Neural cell (in vitro differentiated cells): ENCODE measurements at regions not wholly inside any gene's neighbourhood (a gene's known extent, or its start where the extent isn't known, plus 50 kb on each side); places are given as distances from the start of the nearest gene placed in this dataset.

Experiments used
- H2AFZ ChIP-seq: fragments of 200-600, 300-800 bp; sonication (generic), shearing (Covaris generic); 2 replicates; pipeline ENCODE4 v1.6.0; 2014; ENCODE audit warnings: low read depth, mild to moderate bottlenecking, antibody characterized with exemption, low read length, moderate library complexity
- H3F3A ChIP-seq: fragments of 200-600 bp; shearing (Covaris generic); 2 replicates; pipeline ENCODE4 v1.6.1; 2016; ENCODE audit warnings: mild to moderate bottlenecking, moderate library complexity, mixed read lengths, antibody characterized with exemption, low read length; ENCODE audit not compliant: insufficient read depth, poor library complexity, severe bottlenecking
- H3K27ac ChIP-seq: fragments of 200-600, 300-800 bp; sonication (generic), shearing (Covaris generic); 2 replicates; pipeline ENCODE4 v1.5.1; 2014; ENCODE audit warnings: mild to moderate bottlenecking, low read length, moderate library complexity
- H3K27me3 ChIP-seq: fragments of 300-800, 200-600 bp; sonication (generic), shearing (Covaris generic); 2 replicates; pipeline ENCODE4 v1.6.0; 2014; ENCODE audit warnings: mild to moderate bottlenecking, low read depth, low read length, moderate library complexity; ENCODE audit not compliant: insufficient read depth
- H3K36me3 ChIP-seq: fragments of 300-800, 200-600 bp; sonication (generic), shearing (Covaris generic); 2 replicates; pipeline ENCODE4 v1.5.1; 2014; ENCODE audit warnings: mild to moderate bottlenecking, antibody characterized with exemption, low read length, moderate library complexity; ENCODE audit not compliant: insufficient read depth
- H3K4me2 ChIP-seq: fragments of 300-800, 200-600 bp; sonication (generic), shearing (Covaris generic); 2 replicates; pipeline ENCODE4 v1.6.0; 2014; ENCODE audit warnings: mild to moderate bottlenecking, low read length
- H3K4me3 ChIP-seq: fragments of 300-800, 200-600 bp; sonication (generic), shearing (Covaris generic); 2 replicates; pipeline ENCODE4 v1.5.1; 2014; ENCODE audit warnings: mild to moderate bottlenecking, low read length, moderate library complexity
- H3K79me2 ChIP-seq: fragments of 200-600 bp; shearing (Covaris generic); replicated peaks from 2 replicates; pipeline ENCODE4 v1.6.0; 2014; ENCODE audit warnings: mild to moderate bottlenecking, low read length, moderate library complexity; ENCODE audit not compliant: insufficient read depth
- H3K9ac ChIP-seq: fragments of 300-800, 200-600 bp; sonication (generic), shearing (Covaris generic); 2 replicates; pipeline ENCODE4 v1.6.1; 2016; ENCODE audit warnings: mild to moderate bottlenecking, low read length, mixed read lengths
- H3K9me2 ChIP-seq: fragments of 200-600 bp; shearing (Covaris generic); 2 replicates; pipeline ENCODE4 v1.6.1; 2016; ENCODE audit warnings: mild to moderate bottlenecking, low read length, mixed read lengths; ENCODE audit not compliant: insufficient read depth
- H3K9me3 ChIP-seq: fragments of 200-600, 300-800 bp; sonication (generic), shearing (Covaris generic); 2 replicates; pipeline ENCODE4 v1.6.1; 2016; ENCODE audit warnings: mild to moderate bottlenecking, mixed run types, low read length, moderate library complexity, mixed read lengths
- H4K20me1 ChIP-seq: fragments of 200-600 bp; shearing (Covaris generic); 2 replicates; pipeline ENCODE4 v1.6.1; 2016; ENCODE audit warnings: mild to moderate bottlenecking, mixed run types; ENCODE audit not compliant: insufficient read depth
- EP300 ChIP-seq: fragments of 450-650 bp; conservative IDR thresholded peaks from 2 replicates; pipeline ENCODE4 v1.6.1; 2014; ENCODE audit warnings: antibody characterized with exemption, mild to moderate bottlenecking, moderate library complexity; ENCODE audit not compliant: poor library complexity, severe bottlenecking
- EZH2 ChIP-seq: fragments of 200-600, 300-800 bp; shearing (Covaris generic), sonication (generic); IDR thresholded peaks from 2 replicates; pipeline ENCODE4 v1.6.1; 2014; ENCODE audit warnings: antibody characterized with exemption, low read length, borderline replicate concordance, mild to moderate bottlenecking; ENCODE audit not compliant: insufficient read depth, poor library complexity, severe bottlenecking
- MXI1 ChIP-seq: fragments of 450-650 bp; conservative IDR thresholded peaks from 2 replicates; pipeline ENCODE4 v1.6.1; 2014; ENCODE audit warnings: antibody characterized with exemption, mild to moderate bottlenecking; ENCODE audit not compliant: poor library complexity, severe bottlenecking
- POLR2AphosphoS5 ChIP-seq: IDR thresholded peaks from 2 replicates; pipeline ENCODE4 v1.6.1; 2012
- RAD21 ChIP-seq: fragments of 450-650 bp; conservative IDR thresholded peaks from 2 replicates; pipeline ENCODE4 v1.6.1; 2014; ENCODE audit warnings: antibody characterized with exemption, mild to moderate bottlenecking, moderate library complexity
- SMC3 ChIP-seq: fragments of 450-650 bp; conservative IDR thresholded peaks from 2 replicates; pipeline ENCODE4 v1.6.1; 2014; ENCODE audit warnings: antibody characterized with exemption, mild to moderate bottlenecking, moderate library complexity; ENCODE audit not compliant: poor library complexity
- TAF1 ChIP-seq: IDR thresholded peaks from 2 replicates; pipeline ENCODE4 v1.6.1; 2012; ENCODE audit warnings: low read depth
- TF ChIP-seq, protein P1 (sequence below): IDR thresholded peaks from 2 replicates; pipeline ENCODE4 v1.6.1; 2012; ENCODE audit warnings: borderline replicate concordance
- TF ChIP-seq, protein P2 (sequence below): fragments of 450-650 bp; IDR thresholded peaks from 2 replicates; pipeline ENCODE4 v1.5.1; 2014; ENCODE audit warnings: antibody characterized with exemption, mild to moderate bottlenecking, moderate library complexity; ENCODE audit not compliant: poor library complexity, severe bottlenecking

DNA sequence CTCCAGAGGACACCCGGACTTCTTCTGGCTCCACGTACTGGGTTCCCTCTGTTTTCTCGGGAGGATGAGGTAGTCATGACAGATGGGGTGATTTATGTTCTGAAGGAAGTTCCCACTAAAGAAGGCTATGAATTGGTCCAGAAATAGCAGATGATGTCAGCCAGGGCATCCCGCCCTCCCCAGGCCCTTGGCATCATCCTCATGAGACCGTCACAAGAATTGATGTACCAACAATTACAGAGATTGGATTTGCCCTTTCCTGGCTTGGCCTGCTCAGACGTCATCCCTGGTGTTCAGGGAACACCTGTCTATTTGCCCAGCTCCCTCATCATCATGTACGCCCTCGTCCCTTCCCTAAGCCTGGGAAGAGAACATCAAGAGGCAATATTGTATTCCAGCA is 102.8 kb upstream of the CCL1 start:
- H3F3A ChIP-seq: no peaks in the 10 kb centered on the region
- no peaks in the 10 kb centered on the region for H4K20me1 ChIP-seq
- TF ChIP-seq SMC3 (no peak), MXI1 (no peak), TAF1 (no peak), RAD21 (no peak), EZH2 (no peak), POLR2AphosphoS5 (no peak), EP300 (no peak)
- TF ChIP-seq, protein P1, sequence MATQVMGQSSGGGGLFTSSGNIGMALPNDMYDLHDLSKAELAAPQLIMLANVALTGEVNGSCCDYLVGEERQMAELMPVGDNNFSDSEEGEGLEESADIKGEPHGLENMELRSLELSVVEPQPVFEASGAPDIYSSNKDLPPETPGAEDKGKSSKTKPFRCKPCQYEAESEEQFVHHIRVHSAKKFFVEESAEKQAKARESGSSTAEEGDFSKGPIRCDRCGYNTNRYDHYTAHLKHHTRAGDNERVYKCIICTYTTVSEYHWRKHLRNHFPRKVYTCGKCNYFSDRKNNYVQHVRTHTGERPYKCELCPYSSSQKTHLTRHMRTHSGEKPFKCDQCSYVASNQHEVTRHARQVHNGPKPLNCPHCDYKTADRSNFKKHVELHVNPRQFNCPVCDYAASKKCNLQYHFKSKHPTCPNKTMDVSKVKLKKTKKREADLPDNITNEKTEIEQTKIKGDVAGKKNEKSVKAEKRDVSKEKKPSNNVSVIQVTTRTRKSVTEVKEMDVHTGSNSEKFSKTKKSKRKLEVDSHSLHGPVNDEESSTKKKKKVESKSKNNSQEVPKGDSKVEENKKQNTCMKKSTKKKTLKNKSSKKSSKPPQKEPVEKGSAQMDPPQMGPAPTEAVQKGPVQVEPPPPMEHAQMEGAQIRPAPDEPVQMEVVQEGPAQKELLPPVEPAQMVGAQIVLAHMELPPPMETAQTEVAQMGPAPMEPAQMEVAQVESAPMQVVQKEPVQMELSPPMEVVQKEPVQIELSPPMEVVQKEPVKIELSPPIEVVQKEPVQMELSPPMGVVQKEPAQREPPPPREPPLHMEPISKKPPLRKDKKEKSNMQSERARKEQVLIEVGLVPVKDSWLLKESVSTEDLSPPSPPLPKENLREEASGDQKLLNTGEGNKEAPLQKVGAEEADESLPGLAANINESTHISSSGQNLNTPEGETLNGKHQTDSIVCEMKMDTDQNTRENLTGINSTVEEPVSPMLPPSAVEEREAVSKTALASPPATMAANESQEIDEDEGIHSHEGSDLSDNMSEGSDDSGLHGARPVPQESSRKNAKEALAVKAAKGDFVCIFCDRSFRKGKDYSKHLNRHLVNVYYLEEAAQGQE: no peak
- TF ChIP-seq, protein P2, sequence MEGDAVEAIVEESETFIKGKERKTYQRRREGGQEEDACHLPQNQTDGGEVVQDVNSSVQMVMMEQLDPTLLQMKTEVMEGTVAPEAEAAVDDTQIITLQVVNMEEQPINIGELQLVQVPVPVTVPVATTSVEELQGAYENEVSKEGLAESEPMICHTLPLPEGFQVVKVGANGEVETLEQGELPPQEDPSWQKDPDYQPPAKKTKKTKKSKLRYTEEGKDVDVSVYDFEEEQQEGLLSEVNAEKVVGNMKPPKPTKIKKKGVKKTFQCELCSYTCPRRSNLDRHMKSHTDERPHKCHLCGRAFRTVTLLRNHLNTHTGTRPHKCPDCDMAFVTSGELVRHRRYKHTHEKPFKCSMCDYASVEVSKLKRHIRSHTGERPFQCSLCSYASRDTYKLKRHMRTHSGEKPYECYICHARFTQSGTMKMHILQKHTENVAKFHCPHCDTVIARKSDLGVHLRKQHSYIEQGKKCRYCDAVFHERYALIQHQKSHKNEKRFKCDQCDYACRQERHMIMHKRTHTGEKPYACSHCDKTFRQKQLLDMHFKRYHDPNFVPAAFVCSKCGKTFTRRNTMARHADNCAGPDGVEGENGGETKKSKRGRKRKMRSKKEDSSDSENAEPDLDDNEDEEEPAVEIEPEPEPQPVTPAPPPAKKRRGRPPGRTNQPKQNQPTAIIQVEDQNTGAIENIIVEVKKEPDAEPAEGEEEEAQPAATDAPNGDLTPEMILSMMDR: no peak
- no peak overlapping the region for H2AFZ ChIP-seq
- H3K27ac ChIP-seq: no peak overlapping the region
- H3K9ac ChIP-seq: no peak overlapping the region
- H3K9me2 ChIP-seq: no peaks in the 10 kb centered on the region
- no peak overlapping the region for H3K4me2 ChIP-seq
- no peaks in the 10 kb centered on the region for H3K36me3 ChIP-seq
- no peaks in the 10 kb centered on the region for H3K9me3 ChIP-seq
- no peak overlapping the region for H3K4me3 ChIP-seq
- H3K79me2 ChIP-seq: no peaks in the 10 kb centered on the region
- H3K27me3 ChIP-seq: no peaks in the 10 kb centered on the region

DNA sequence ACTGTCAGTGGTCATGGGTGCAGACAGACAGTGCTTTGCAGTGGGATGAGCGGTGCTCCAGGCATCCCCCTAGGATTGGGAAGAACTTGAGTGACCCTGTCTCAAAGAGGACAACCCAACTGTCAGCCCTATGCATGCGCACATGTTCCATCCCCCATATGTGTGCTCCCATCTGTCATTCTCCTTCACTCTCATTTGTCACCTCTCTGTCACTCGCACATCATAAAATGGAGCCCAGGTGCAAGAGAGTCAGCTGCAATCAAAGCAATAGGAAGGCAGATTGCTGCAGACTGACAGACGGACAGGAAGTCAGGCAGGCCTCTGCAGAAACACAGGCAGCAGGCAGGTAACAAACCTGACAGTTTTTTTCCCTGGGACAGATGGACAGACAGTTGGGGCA is 101.8 kb upstream of the CCL1 start:
- no peak for TF ChIP-seq RAD21
- peak; percentile 67 for TF ChIP-seq EP300
- peak; percentile 51 for TF ChIP-seq POLR2AphosphoS5
- H3F3A ChIP-seq: no peaks in the 10 kb centered on the region

DNA sequence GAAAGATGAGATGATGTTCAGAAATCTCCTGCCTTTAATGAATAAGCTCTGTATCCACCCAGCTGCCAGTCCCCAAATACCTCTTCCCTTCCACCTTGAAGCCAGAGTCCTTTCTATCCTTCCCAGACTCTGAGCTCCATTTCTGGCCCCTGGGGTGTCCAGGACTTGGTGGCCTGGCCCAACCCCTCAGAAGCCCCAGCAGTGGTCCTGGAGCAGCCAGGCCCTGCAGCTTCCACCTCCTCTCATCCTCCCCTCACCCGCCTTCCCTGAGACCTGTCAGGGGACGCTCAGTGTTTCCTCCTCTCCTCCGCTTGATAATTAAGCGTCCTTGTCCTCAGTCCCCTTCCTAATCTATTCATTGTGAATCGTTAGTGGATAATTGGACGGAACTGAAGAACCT is 95.2 kb upstream of the CCL1 start:
- Histone ChIP-seq H3K27me3 (no peaks in the 10 kb centered on the region), H3K4me3 (no peak overlapping the region), H3K9ac (no peak overlapping the region), H3K9me3 (no peaks in the 10 kb centered on the region), H3K4me2 (no peak overlapping the region), H3K27ac (no peak overlapping the region), H3F3A (no peaks in the 10 kb centered on the region), H2AFZ (no peak overlapping the region), H4K20me1 (no peaks in the 10 kb centered on the region), H3K79me2 (no peaks in the 10 kb centered on the region), H3K36me3 (no peaks in the 10 kb centered on the region), H3K9me2 (no peaks in the 10 kb centered on the region)
- TF ChIP-seq POLR2AphosphoS5 (no peak), MXI1 (no peak), TAF1 (no peak), SMC3 (no peak), EP300 (no peak), RAD21 (no peak), EZH2 (no peak)
- TF ChIP-seq, protein P2: no peak
- TF ChIP-seq, protein P1: no peak

More for the DNA sequence above, 101.8 kb upstream of the CCL1 start:
- Histone ChIP-seq H3K4me3 (no peak overlapping the region), H3K27me3 (no peaks in the 10 kb centered on the region), H3K4me2 (no peak overlapping the region), H3K36me3 (no peaks in the 10 kb centered on the region), H4K20me1 (no peaks in the 10 kb centered on the region), H2AFZ (no peak overlapping the region), H3K9me2 (no peaks in the 10 kb centered on the region), H3K9ac (no peak overlapping the region), H3K27ac (no peak overlapping the region), H3K79me2 (no peaks in the 10 kb centered on the region), H3K9me3 (no peaks in the 10 kb centered on the region)
